Activated CD4-positive, alpha-beta T cell treated with anti-CD3 and anti-CD28 coated beads, Interleukin-2, Interleukin-6, amounts not matched to agents 100 ng/mL and 50 ng/mL, durations not matched to agents 16 hours and 8 hours (primary cell): ENCODE measurements at regions not wholly inside any gene's neighbourhood (a gene's known extent, or its start where the extent isn't known, plus 50 kb on each side); places are given as distances from the start of the nearest gene placed in this dataset.

Source experiments
- DNase-seq: peaks from one replicate; pipeline ENCODE4 v3.0.0-alpha.2; 2020

DNA sequence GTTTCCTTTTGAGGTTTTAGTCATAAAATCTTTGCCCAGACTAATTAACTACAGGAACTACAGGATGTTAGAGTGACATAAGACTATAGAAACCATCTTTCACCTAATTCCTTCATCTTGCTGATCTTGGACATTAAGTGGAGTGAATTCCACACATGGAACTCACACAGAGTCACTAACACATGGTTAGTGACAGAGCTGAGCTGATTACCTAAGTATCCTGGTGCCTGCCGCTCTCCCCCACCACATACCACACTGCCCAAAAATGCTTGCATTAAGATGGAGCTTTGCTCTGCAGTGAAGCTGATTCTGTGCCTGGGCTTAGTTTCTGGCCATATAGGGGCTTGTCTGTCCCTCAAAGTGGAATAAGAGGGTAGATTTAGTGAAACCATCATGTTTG is 332.9 kb upstream of the NT5C1B start:
- no peak for DNase-seq

DNA sequence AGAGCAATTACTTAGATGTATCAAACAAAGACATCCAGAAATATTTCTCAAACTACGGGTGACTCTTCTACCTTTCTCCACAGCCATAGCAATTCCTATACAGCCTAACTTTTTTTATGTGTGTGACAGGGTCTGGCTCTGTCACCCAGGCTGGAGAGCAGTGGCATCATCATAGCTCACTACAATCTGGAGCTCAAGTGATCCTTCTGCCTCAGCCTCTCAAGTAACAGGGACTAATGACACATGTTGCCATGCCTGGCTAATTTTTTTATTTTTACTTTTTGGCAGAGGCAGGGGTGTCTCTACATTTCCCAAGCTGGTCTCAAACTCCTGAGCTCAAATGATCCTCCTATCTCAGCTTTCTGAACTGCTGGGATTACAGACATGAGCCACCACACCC is 328.9 kb upstream of the NT5C1B start:
- no peak for DNase-seq

DNA sequence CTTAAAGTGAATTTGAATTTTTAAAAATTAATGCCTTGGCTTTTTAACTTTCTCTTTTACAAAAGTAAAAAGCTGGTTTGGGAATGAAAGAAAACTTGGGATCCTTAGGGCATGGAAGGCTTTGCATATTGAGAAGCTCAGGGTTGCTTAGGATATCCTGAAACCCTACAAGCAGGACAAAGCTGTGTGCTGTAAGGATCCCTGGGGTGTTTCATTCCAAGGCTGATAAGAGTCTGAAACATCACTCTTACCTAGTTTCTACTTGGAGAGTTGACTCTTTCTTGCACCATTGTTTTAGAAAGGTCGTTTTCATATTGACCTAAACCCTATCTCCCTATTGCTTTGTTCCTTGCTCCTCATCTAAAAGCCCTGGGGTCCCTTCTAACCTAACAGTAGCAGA is 325.9 kb upstream of the NT5C1B start:
- no peak for DNase-seq

GRCh38 chr2:18913512-18913911 is 324.1 kb upstream of the NT5C1B start:
- DNase-seq = no peak

DNA sequence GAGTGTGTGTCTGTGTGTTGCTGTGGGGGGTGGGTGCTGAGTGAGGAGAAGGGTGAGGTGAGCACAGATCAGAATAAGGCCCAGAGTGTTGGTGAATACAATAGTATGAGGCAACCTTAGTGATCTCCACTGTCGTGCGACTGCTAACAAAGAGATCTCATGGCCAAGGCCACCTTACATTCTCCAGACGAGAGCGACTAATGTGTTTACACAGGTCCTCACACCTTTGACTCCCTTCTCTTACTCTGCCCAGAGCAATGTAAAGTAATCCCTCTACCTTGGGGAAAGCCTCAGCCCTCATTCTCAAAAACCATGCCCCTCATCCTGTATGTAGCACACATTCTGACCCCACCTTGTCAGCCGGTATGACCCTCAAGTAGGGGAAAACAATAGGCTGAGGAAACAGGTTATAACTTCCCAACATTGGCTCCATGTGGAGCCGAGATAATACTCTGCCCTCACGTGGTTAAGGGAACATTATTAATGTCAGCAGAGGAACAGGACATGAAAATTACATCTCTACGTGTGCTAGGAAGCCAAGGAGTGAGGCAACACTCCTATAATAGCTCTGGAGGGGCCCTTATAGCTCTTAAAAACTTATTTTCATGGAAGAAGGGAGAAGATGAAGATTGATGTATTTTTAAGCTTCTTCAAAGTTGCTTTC is 323.0 kb upstream of the NT5C1B start:
- DNase-seq = no peak

DNA sequence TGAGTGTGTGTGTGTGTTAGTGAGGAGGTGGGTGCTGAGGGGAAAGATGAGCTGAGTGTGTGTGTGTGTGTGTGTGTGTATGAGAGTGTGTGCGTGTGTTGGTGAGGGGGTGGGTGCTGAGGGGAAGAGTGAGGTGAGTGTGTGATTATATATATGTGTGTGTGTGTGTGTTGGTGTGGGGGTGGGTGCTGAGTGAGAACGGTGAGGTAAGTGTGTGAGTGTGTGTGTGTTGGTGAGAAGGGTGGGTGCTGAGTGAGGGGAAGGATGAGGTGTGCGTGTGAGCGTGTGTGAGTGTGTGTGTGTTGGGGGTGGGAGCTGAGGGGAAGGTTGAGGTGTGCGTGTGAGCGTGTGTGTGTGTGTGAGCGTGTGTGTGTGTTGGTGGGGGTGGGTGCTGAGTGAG is 322.0 kb upstream of the NT5C1B start:
- no peak for DNase-seq

GRCh38 chr2:18910843-18911242 is 321.5 kb upstream of the NT5C1B start:
- no peak for DNase-seq

DNA sequence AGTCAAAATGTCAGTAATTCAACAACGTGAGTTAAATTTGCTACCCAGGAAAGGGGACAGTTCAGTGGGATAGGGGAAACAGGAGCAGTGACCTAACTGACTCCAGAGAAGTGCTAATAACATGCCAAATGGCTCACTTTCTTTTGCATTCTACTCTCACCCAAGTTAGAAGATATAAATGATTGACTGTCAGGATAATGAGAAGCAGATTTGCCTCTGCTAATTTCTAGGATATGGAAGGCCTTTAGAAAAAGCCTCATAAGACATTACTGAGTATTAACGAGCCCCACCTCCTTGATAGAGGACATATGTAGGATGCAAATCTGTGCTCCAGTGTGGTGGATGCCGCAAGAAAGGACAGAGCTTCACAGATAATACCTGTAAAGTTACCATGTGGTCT is 318.6 kb upstream of the NT5C1B start:
- DNase-seq = no peak

DNA sequence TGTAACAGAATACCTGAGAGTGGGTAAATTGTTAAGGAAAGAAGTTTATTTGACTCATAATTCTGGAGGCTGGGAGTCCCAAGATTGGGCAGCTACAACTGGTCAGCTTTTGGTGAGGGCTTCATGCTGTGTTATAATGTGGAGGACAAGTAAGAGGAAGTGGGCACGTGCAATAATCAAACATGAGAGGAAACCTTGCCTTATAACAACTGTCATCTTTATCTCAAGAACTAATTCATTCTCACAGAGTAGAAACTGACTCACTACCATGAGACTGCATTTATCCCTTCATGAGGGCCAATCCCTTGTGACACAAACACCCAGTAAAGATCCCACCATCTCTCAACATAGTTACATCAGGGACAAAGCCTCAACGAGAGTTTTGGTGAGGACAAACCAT is 318.1 kb upstream of the NT5C1B start:
- no peak for DNase-seq

GRCh38 chr2:18903750-18904149 is 314.4 kb upstream of the NT5C1B start:
- DNase-seq = no peak

DNA sequence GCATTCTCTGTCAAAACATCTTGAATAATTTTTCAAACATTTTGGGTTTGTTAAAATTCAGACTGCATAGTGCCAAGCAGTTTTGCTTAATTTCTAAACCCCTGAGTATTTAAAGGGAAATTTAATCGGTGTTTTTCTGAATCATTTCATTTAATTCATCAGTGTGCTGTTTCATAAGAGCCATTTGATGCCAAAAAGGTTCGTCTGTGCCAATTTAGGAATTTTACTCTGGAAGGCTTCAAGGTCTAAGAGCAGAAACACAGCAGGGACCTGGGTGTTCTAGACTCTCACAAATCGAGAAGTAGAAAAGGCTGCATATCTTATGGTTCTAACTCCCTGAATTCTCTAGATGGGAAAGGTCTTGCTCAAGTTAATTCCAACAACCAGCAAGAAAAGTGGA is 311.9 kb upstream of the NT5C1B start:
- DNase-seq = no peak

- no peak for DNase-seq
These were observed 311.3 kb upstream of the NT5C1B start for GRCh38 chr2:18900691-18901141.

GRCh38 chr2:18899725-18900124 is 310.4 kb upstream of the NT5C1B start:
- DNase-seq = no peak

- DNase-seq = no peak
These were observed 308.9 kb upstream of the NT5C1B start for GRCh38 chr2:18898271-18898670.

DNA sequence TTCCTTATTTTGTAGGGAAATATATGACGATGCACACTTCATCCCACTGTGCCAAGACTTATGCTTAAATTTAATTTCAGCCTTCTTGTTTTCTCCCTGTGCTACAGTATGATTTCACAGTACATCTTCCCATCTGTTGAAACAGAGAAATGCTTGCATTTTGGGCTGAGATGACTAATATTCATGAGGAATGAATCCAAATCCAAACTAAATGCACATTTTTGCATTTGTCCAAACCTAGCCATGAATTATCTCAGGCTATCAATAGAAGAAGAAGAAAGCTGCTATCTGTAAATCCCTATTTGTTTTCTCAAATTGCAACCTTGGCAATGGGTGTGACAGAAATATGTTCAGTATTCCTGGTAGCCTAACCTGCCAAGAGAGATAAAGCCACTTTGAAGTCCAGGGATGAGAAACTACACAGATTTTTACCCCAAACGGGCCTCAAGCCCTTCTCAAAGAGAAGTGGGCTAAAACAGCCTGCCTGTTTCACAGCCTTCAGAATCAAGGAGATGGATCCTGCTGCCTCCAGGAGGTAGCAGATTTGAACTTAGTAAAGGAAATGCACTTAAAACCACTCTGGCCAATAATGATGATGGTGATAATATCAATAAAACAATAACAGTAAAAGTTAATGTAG is 306.9 kb upstream of the NT5C1B start:
- DNase-seq = no peak

DNA sequence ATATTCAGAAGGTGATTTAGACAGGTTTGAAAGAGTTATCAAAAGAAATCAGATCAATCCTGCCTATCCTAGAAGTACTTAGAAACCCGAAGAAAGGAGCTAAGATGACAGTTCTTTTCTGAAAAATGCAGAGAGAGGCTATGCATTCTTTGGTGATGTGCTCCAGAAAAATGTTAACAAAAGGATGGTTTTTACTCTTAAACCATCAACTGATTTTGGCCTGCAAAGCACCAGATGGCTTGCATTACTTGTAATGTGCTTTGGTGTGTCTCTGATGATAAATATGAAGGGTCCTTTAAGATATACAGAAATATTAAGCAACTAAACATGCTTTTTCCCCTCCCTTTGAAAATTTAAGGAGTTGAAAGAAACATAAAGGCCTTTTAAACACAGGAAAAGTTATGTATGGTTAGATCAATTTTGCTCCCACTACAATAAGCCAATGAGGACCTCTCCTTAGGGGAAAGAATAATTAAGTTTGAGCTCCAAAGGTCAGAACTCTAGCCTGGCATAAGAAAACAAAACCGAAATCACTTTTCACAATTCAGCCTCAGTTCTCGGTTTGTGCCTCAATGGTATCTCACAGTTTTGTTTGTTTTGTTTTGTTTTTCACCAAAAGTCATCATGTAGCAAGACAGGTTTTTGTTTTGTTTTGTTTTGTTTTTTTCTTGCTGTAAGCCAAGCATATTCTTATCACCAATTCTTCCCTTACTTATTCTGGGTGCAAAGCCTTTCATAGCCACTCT is 302.4 kb upstream of the NT5C1B start:
- DNase-seq = no peak

DNA sequence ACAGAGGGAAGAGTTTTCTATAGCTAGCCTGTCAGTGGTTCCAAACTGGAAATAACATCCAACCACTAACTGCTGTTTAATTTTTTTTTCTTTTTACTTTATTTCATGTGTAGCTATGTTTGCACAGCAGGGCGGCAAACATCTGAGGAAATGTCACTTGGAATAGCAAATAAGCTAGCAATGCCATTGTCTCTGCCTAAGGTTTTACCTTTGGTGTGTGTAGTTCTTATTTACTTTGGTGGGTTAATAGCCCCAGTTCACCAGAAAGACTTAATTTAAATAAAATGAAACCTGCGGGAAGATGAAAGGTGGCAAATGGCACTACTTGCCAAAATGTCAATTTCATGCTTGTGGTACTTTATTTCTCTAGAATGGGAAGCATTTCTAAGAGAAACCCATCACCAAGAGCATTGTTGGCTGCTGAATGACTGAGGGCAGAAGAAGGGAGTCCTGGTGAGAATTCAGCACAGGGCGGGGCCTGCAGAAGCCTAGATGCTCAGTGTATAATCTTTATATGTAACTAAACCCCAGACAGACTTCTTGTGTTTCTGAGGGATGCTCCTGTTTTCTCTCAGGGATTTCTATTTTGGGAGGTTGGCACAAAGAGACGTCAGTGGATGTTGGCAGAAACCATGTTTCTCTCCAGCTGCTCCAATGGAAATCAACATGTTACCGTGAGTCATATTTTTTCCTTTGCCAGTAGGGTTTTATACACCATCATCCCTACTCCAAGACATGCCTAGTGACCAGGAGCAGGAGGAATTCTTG is 300.4 kb upstream of the NT5C1B start:
- no peak for DNase-seq

DNA sequence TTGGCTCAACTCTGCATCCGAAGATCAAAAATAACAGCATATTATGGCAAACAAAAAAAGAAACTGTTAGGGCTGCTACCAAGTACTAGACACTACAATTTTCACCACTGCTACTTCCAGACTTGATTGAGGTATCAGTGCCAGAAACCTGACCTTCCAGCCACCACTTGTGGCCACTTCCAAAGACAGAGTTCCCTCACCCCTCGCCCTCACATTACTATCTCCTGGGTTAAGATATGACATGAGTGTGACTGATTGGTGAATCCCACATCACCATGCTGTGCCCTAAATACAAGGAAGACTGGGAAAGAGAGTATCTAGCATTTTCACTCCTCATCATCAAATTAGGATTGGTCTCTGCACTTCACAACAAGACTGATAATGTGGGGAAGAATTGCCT is 296.1 kb upstream of the NT5C1B start:
- no peak for DNase-seq

DNA sequence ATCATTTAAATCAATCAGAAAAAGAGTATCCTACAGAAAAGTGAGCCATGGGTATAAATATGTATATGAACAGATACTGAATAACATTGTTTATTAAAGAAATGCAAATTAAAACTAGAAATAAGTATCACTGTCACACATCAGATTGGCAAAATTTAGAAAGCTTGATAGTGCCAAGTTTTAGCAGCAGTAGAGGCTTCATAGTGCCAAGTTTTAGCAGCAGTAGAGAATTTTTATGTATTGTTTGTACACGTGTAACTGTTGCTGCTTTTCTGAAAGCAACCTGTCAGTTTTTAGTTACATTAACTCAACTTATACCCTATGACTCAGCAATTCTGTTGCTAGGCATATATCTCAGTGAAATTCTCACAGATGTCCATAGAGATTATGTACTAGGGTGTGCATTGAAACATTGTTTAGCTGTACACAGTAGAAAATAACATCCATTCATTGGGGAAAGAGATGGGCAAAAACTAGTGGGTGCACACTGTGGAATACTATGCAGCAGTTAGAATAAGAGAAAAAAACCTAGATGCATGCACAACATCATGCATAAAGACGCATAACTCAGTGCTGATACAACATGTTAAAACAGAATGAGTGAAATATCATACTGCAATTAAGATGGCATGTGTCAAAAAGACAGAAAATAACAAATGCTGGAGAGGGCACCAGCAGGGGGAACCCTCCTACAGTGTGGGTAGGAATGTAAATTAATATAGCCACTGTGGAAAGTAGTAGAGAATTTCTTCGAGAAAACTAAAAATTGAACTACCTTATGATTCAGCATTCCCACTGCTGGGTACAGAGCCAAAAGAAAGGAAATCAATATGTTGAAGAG is 294.5 kb upstream of the NT5C1B start:
- no peak for DNase-seq

GRCh38 chr2:18871430-18871829 is 282.1 kb upstream of the NT5C1B start:
- no peak for DNase-seq

GRCh38 chr2:18870307-18870706 is 280.9 kb upstream of the NT5C1B start:
- DNase-seq = no peak

GRCh38 chr2:18861951-18862350 is 272.6 kb upstream of the NT5C1B start:
- no peak for DNase-seq

DNA sequence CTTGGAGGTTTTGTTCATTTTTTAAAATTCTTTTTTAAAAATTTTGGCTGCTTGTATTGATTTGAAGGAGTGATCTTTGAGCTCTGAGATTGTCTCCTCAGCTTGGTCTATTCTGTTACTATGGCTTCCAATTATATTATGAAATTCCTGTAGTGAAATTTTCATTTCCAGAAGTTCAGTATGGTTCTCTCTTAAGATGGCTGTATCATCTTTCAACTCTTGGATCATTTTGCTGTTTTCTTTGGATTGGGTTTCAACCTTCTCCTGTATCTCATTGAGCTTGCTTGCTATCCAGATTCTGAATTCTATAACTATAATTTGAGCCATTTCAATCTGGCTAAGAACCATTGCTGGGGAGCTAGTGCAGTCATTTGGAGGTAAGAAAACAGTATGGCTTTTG is 270.8 kb upstream of the NT5C1B start:
- no peak for DNase-seq
